ENCODE measurements at regions not wholly inside any gene's neighbourhood (a gene's known extent, or its start where the extent isn't known, plus 50 kb on each side); places are given as distances from the start of the nearest gene placed in this dataset.

GRCh38 chr1:82452096-82452495 is 651.4 kb downstream of the ADGRL2 start:
- Histone ChIP-seq H3K27me3 (ENCODE audit: insufficient read depth, poor library complexity, severe bottlenecking) (no peaks in the 10 kb centered on the region), H3K4me3 (ENCODE audit: severe bottlenecking) (no peak overlapping the region), H3K36me3 (ENCODE audit: low read depth) (no peaks in the 10 kb centered on the region), H3K27ac (ENCODE audit: poor library complexity, severe bottlenecking) (no peak overlapping the region), H3K9me3 (ENCODE audit: severe bottlenecking) (no peaks in the 10 kb centered on the region), H3K4me1 (ENCODE audit: insufficient read depth, poor library complexity, severe bottlenecking) (no peaks in the 10 kb centered on the region)
- TF ChIP-seq, protein P1, sequence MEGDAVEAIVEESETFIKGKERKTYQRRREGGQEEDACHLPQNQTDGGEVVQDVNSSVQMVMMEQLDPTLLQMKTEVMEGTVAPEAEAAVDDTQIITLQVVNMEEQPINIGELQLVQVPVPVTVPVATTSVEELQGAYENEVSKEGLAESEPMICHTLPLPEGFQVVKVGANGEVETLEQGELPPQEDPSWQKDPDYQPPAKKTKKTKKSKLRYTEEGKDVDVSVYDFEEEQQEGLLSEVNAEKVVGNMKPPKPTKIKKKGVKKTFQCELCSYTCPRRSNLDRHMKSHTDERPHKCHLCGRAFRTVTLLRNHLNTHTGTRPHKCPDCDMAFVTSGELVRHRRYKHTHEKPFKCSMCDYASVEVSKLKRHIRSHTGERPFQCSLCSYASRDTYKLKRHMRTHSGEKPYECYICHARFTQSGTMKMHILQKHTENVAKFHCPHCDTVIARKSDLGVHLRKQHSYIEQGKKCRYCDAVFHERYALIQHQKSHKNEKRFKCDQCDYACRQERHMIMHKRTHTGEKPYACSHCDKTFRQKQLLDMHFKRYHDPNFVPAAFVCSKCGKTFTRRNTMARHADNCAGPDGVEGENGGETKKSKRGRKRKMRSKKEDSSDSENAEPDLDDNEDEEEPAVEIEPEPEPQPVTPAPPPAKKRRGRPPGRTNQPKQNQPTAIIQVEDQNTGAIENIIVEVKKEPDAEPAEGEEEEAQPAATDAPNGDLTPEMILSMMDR (IDR thresholded peaks at IDR 0.05; ENCODE audit: poor library complexity, severe bottlenecking), result no peak
- ATAC-seq (ENCODE audit: low read depth) (no peak), DNase-seq (ENCODE audit: low spot score) (no peak)

DNA sequence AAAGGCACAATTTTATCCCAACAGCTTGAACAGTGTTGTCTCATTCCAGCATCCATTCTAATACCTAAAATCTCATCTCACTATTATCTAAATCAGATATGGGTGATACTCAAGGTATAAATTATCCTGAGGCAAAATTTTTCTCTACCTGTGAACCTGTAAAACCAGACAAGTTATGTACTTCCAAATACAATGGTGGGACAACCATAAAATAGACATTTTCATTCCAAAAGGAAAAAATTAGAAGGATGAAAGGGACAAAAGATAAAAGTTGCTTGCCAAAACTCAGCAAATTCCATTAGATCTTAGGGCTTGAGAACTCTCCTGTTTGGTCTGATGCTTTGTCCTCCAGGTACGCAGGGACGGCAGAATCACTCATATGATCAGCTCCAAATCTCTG is 650.5 kb downstream of the ADGRL2 start:
- no peak for ATAC-seq (ENCODE audit: low read depth)
- H3K4me1 ChIP-seq (ENCODE audit: insufficient read depth, poor library complexity, severe bottlenecking), result no peaks in the 10 kb centered on the region
- no peak for DNase-seq (ENCODE audit: low spot score)
- no peak overlapping the region for H3K27ac ChIP-seq (ENCODE audit: poor library complexity, severe bottlenecking)
- H3K4me3 ChIP-seq (ENCODE audit: severe bottlenecking), result no peak overlapping the region
- H3K36me3 ChIP-seq (ENCODE audit: low read depth), result no peaks in the 10 kb centered on the region
- TF ChIP-seq, protein P1 (IDR thresholded peaks at IDR 0.05; ENCODE audit: poor library complexity, severe bottlenecking), result no peak
- no peaks in the 10 kb centered on the region for H3K9me3 ChIP-seq (ENCODE audit: severe bottlenecking)
- H3K27me3 ChIP-seq (ENCODE audit: insufficient read depth, poor library complexity, severe bottlenecking), result no peaks in the 10 kb centered on the region

GRCh38 chr1:82449506-82450057 is 648.8 kb downstream of the ADGRL2 start:
- DNase-seq (ENCODE audit: low spot score) (no peak), ATAC-seq (ENCODE audit: low read depth) (no peak)
- no peak overlapping the region for H3K4me3 ChIP-seq (ENCODE audit: severe bottlenecking)
- H3K4me1 ChIP-seq (ENCODE audit: insufficient read depth, poor library complexity, severe bottlenecking), result no peaks in the 10 kb centered on the region
- no peaks in the 10 kb centered on the region for H3K36me3 ChIP-seq (ENCODE audit: low read depth)
- H3K27me3 ChIP-seq (ENCODE audit: insufficient read depth, poor library complexity, severe bottlenecking), result no peaks in the 10 kb centered on the region
- no peak overlapping the region for H3K27ac ChIP-seq (ENCODE audit: poor library complexity, severe bottlenecking)
- no peaks in the 10 kb centered on the region for H3K9me3 ChIP-seq (ENCODE audit: severe bottlenecking)
- TF ChIP-seq, protein P1 (IDR thresholded peaks at IDR 0.05; ENCODE audit: poor library complexity, severe bottlenecking), result no peak

- Histone ChIP-seq H3K9me3 (ENCODE audit: severe bottlenecking) (no peaks in the 10 kb centered on the region), H3K36me3 (ENCODE audit: low read depth) (no peaks in the 10 kb centered on the region), H3K27ac (ENCODE audit: poor library complexity, severe bottlenecking) (no peak overlapping the region), H3K27me3 (ENCODE audit: insufficient read depth, poor library complexity, severe bottlenecking) (no peaks in the 10 kb centered on the region), H3K4me3 (ENCODE audit: severe bottlenecking) (no peak overlapping the region), H3K4me1 (ENCODE audit: insufficient read depth, poor library complexity, severe bottlenecking) (no peaks in the 10 kb centered on the region)
- DNase-seq (ENCODE audit: low spot score) (no peak), ATAC-seq (ENCODE audit: low read depth) (no peak)
- TF ChIP-seq, protein P1 (IDR thresholded peaks at IDR 0.05; ENCODE audit: poor library complexity, severe bottlenecking), result no peak
Observed at GRCh38 chr1:82446955-82447354, 646.2 kb downstream of the ADGRL2 start.

- no peaks in the 10 kb centered on the region for H3K27me3 ChIP-seq (ENCODE audit: insufficient read depth, poor library complexity, severe bottlenecking)
- H3K4me1 ChIP-seq (ENCODE audit: insufficient read depth, poor library complexity, severe bottlenecking), result no peaks in the 10 kb centered on the region
- ATAC-seq (ENCODE audit: low read depth), result no peak
- H3K4me3 ChIP-seq (ENCODE audit: severe bottlenecking), result no peak overlapping the region
- TF ChIP-seq, protein P1 (IDR thresholded peaks at IDR 0.05; ENCODE audit: poor library complexity, severe bottlenecking), result no peak
- no peak overlapping the region for H3K27ac ChIP-seq (ENCODE audit: poor library complexity, severe bottlenecking)
- no peak for DNase-seq (ENCODE audit: low spot score)
- no peaks in the 10 kb centered on the region for H3K9me3 ChIP-seq (ENCODE audit: severe bottlenecking)
- H3K36me3 ChIP-seq (ENCODE audit: low read depth), result no peaks in the 10 kb centered on the region
Observed at GRCh38 chr1:82446236-82446635, 645.5 kb downstream of the ADGRL2 start.
